Suprapubic skin (tissue), 3 donors: ENCODE measurements at regions not wholly inside any gene's neighbourhood (a gene's known extent, or its start where the extent isn't known, plus 50 kb on each side); places are given as distances from the start of the nearest gene placed in this dataset.

ENCODE experiments used
- POLR2AphosphoS5 ChIP-seq, 3 donors: sonication (generic); formaldehyde crosslinking; IDR thresholded peaks; one replicate each; pipeline ENCODE4 v1.6.1; 2017; ENCODE audit warnings: antibody characterized with exemption in 3 of 3
- TF ChIP-seq, protein P1 (sequence below), 2 donors: fragments of 200-600 bp in 1 of 2; fragments of 450-650 bp in 1 of 2; sonication (generic) in 1 of 2; IDR thresholded peaks; one replicate each; pipeline ENCODE4 v1.5.1; 2016 to 2019; ENCODE audit warnings: antibody characterized with exemption in 2 of 2, mild to moderate bottlenecking in 1 of 2, moderate library complexity in 1 of 2

DNA sequence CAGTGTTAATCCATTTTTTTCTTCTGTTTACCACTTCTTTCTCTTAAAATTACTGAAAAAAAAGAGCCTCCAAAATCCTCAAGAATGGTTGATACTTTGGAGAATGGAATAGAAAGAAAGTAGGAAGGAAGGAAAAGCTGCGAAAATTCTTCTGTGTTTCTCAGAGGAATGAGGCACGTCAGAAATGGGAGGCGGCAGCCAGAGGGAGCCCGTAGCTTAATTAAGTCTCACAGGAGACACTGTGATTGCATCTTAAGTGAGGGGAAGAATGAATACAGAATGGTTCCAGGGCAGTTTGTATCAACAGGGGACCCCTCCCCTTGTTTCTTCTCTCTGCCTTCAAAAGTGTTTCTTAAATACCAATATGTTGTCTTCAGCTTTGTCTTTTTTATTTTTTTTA is 1099.5 kb downstream of the PLA2G4A start:
- TF ChIP-seq, protein P1, sequence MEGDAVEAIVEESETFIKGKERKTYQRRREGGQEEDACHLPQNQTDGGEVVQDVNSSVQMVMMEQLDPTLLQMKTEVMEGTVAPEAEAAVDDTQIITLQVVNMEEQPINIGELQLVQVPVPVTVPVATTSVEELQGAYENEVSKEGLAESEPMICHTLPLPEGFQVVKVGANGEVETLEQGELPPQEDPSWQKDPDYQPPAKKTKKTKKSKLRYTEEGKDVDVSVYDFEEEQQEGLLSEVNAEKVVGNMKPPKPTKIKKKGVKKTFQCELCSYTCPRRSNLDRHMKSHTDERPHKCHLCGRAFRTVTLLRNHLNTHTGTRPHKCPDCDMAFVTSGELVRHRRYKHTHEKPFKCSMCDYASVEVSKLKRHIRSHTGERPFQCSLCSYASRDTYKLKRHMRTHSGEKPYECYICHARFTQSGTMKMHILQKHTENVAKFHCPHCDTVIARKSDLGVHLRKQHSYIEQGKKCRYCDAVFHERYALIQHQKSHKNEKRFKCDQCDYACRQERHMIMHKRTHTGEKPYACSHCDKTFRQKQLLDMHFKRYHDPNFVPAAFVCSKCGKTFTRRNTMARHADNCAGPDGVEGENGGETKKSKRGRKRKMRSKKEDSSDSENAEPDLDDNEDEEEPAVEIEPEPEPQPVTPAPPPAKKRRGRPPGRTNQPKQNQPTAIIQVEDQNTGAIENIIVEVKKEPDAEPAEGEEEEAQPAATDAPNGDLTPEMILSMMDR (IDR thresholded peaks at IDR 0.05) = no peak
- TF ChIP-seq POLR2AphosphoS5 (IDR thresholded peaks at IDR 0.05) = no peak
